ENCODE measurements at regions not wholly inside any gene's neighbourhood (a gene's known extent, or its start where the extent isn't known, plus 50 kb on each side); places are given as distances from the start of the nearest gene placed in this dataset.

GRCh38 chr2:147716906-147717305 lies 127.9 kb upstream of the ACVR2A start:
- no peak for TF ChIP-seq CTCF (IDR thresholded peaks at IDR 0.05)
- no peak for TF ChIP-seq POLR2A (IDR thresholded peaks at IDR 0.05)
